Adrenal gland (tissue), 9 donors: ENCODE measurements at regions not wholly inside any gene's neighbourhood (a gene's known extent, or its start where the extent isn't known, plus 50 kb on each side); places are given as distances from the start of the nearest gene placed in this dataset.

Experiments used
- DNase-seq, 7 donors: peaks; one replicate each; pipeline ENCODE4 v3.0.0-alpha.2; 2019 to 2020
- H3K27ac ChIP-seq, 5 donors: fragments of 200-600 bp; sonication (generic) in 4 of 5; 1 replicate in 3 of 5; 2 replicates in 2 of 5; pipeline versions ENCODE4 v1.5.1 to v1.8.0; 2016 to 2020; ENCODE audit warnings: mild to moderate bottlenecking in 1 of 5
- H3K27me3 ChIP-seq: fragments of 200-600 bp; 2 replicates; pipeline ENCODE4 v1.8.0; 2021
- H3K36me3 ChIP-seq, 2 donors: fragments of 200-600 bp; replicated peaks in 1 of 2; 1 replicate in 1 of 2; 2 replicates in 1 of 2; pipeline versions ENCODE4 v1.5.1 to v1.8.0; 2018 to 2022
- H3K4me1 ChIP-seq, 2 donors: fragments of 200-600 bp; replicated peaks in 1 of 2; 1 replicate in 1 of 2; 2 replicates in 1 of 2; pipeline versions ENCODE4 v1.5.1 to v1.8.0; 2018 to 2021
- H3K4me3 ChIP-seq, 4 donors: fragments of 200-600 bp; sonication (generic) in 3 of 4; one replicate each; pipeline ENCODE4 v1.5.1; 2016 to 2018
- H3K9me3 ChIP-seq, 3 donors: fragments of 200-600 bp; sonication (generic) in 1 of 3; replicated peaks in 1 of 3; 1 replicate in 2 of 3; 2 replicates in 1 of 3; pipeline versions ENCODE4 v1.5.1 to v1.8.0; 2016 to 2021
- CTCF ChIP-seq, 6 experiments: fragments of 450-650 bp in 4 of 6; fragments of 200-600 bp in 2 of 6; sonication (generic) in 1 of 6; IDR thresholded peaks; 1 replicate in 5 of 6; 2 replicates in 1 of 6; pipeline versions ENCODE4 v1.5.1 to v1.8.0; 2016 to 2021; ENCODE audit warnings: antibody characterized with exemption in 6 of 6, mild to moderate bottlenecking in 2 of 6, moderate library complexity in 1 of 6
- POLR2A ChIP-seq, 2 donors: fragments of 450-650 bp; IDR thresholded peaks; one replicate each; pipeline ENCODE4 v1.6.1; 2017; ENCODE audit warnings: antibody characterized with exemption in 2 of 2, mild to moderate bottlenecking in 2 of 2, moderate library complexity in 1 of 2
- WGBS, 4 donors: extraction: QIAGEN DNeasy Blood & Tissue Kit in 2 of 4; methylation state at CpG; one replicate each; pipeline versions ENCODE4 v1.1.5 to v1.1.7; 2013 to 2017; 5-methylcytosine and 5-hydroxymethylcytosine counted together
- intact Hi-C, 2 donors: fragments of 100-400 bp; cut with DNase I; formaldehyde crosslinking; loops; one replicate each; pipeline versions ENCODE4 v1.14.1 to v1.15.0; 2022 to 2023
- small RNA-seq, 2 donors: library from RNA; depleted of rRNA; stranded (forward); fragments of <200 nt; gene quantifications; one replicate each; pipeline ENCODE3, GENCODE V24; 2016
- donor health status: healthy with polysubstance abuse.
- donor health status: Bipolar disorder and iron deficiency.
- donor health status: DM: yes; HTN: yes; CAD: no.
- donor health status: DM: no; HTN: no; CAD: no.
- donor health status: DM: no; HTN: no; CAD: no.

DNA sequence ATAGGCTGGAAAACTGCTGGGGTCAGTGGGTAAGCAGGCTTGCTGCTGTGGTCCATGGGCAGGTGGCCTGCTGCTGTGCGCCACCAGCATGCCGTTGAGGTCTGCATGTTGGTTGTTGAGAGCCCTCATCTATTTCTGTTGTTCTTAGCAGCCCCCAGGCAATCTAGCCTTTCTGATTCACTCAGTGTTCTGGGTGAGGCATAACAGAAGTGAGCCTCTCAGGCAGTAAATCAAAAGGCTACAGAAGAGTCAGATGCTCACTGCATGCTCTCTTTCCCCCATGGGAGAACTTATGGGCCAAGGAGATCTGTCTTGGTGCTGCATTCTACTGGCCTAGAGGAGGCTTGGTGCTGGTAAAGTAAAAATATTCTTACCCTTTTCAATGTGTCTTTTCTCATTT is 67.8 kb upstream of the ATP10A start:
- no peak overlapping the region for H3K27ac ChIP-seq
- WGBS, 4 donors = 88 to 100% (median 92%) methylated on average over 2 of the region's 2 CpGs
- intact Hi-C loops = loop anchor here (5.0 to 10.0 kb wide), 2 partner anchors 166 to 239 kb away; no protein-coding TSS in a partner anchor

More for the DNA sequence above, 67.8 kb upstream of the ATP10A start:
- no peaks in the 10 kb centered on the region for H3K9me3 ChIP-seq
- TF ChIP-seq POLR2A (IDR thresholded peaks at IDR 0.05) = no peak
- TF ChIP-seq CTCF (IDR thresholded peaks at IDR 0.05) = no peak
- H3K4me3 ChIP-seq = no peak overlapping the region
- no peak for DNase-seq
- H3K36me3 ChIP-seq = no peaks in the 10 kb centered on the region
- H3K4me1 ChIP-seq = peaks cover 3 to 4% of the 10 kb centered on the region in 2 donors
- no peaks in the 10 kb centered on the region for H3K27me3 ChIP-seq

Small RNA genes in the stretch of these regions (small RNA-seq; reads per million reads assigned to genes)
- gene RF00554 = 0 reads per million in 2 donors
